PC-9 (cell line): ENCODE measurements at regions not wholly inside any gene's neighbourhood (a gene's known extent, or its start where the extent isn't known, plus 50 kb on each side); places are given as distances from the start of the nearest gene placed in this dataset.

ENCODE experiments used
- BruUV-seq: library from RNA; stranded (reverse); fragments of 400-500 nt; replicated peaks from 2 replicates; lab custom pipeline; 2021; lab: Mats Ljungman, UMichigan
- CTCF ChIA-PET: fragments of 300-600 bp; sonication (Branson Sonifier 250); formaldehyde crosslinking; loops from one replicate; lab custom pipeline; 2022; ENCODE audit warnings: antibody characterized with exemption; lab: Charles Lee
- POLR2A ChIA-PET: fragments of 300-600 bp; sonication (Branson Sonifier 250); formaldehyde crosslinking; loops from one replicate; lab custom pipeline; 2022; ENCODE audit warnings: antibody characterized with exemption; ENCODE audit not compliant: unreplicated experiment; lab: Charles Lee
- DNase-seq, 2 experiments: peaks; one replicate each; pipeline versions ENCODE4 v3.0.0 to v3.0.0-alpha.2; 2015 to 2022; ENCODE audit warnings: mixed read lengths in 1 of 2
- H2AFZ ChIP-seq: fragments of 200-600 bp; sonication (generic); 2 replicates; pipeline ENCODE4 v1.8.1; 2017; ENCODE audit warnings: antibody characterized with exemption
- H3F3A ChIP-seq: fragments of 200-600 bp; sonication (generic); 2 replicates; pipeline ENCODE4 v1.8.1; 2017; ENCODE audit warnings: antibody characterized with exemption, mild to moderate bottlenecking, low read depth; ENCODE audit not compliant: insufficient read depth
- H3K27ac ChIP-seq: fragments of 200-600 bp; sonication (generic); 2 replicates; pipeline ENCODE4 v1.6.1; 2016; ENCODE audit warnings: mixed run types
- H3K27me3 ChIP-seq: fragments of 200-600 bp; sonication (generic); 2 replicates; pipeline ENCODE4 v1.6.1; 2016; ENCODE audit warnings: low read depth, mixed run types; ENCODE audit not compliant: insufficient read depth
- H3K36me3 ChIP-seq: fragments of 200-600 bp; sonication (generic); 2 replicates; pipeline ENCODE4 v1.6.1; 2016; ENCODE audit warnings: low read depth, mixed run types
- H3K4me1 ChIP-seq: fragments of 200-600 bp; sonication (generic); replicated peaks from 2 replicates; pipeline ENCODE4 v1.6.1; 2016; ENCODE audit warnings: mixed run types; ENCODE audit not compliant: insufficient read depth
- H3K4me2 ChIP-seq: fragments of 200-600 bp; sonication (generic); 2 replicates; pipeline ENCODE4 v1.6.1; 2017; ENCODE audit warnings: mixed run types
- H3K4me3 ChIP-seq: fragments of 200-600 bp; sonication (generic); 2 replicates; pipeline ENCODE4 v1.6.1; 2016; ENCODE audit warnings: mixed run types
- H3K79me2 ChIP-seq: fragments of 200-600 bp; sonication (generic); 2 replicates; pipeline ENCODE4 v1.6.1; 2017; ENCODE audit warnings: low read depth, mixed run types
- H3K9me2 ChIP-seq: fragments of 200-600 bp; sonication (generic); 2 replicates; pipeline ENCODE4 v1.8.1; 2017; ENCODE audit warnings: mild to moderate bottlenecking; ENCODE audit not compliant: insufficient read depth
- H3K9me3 ChIP-seq: fragments of 200-600 bp; sonication (generic); 2 replicates; pipeline ENCODE4 v1.8.1; 2016; ENCODE audit warnings: low read depth; ENCODE audit not compliant: insufficient read depth
- H4K20me1 ChIP-seq: fragments of 200-600 bp; sonication (generic); 2 replicates; pipeline ENCODE4 v1.8.1; 2017; ENCODE audit not compliant: insufficient read depth
- CTCF ChIP-seq: fragments of 200-600 bp; sonication (generic); conservative IDR thresholded peaks from 2 replicates; pipeline ENCODE4 v1.6.1; 2017; ENCODE audit warnings: mixed run types, antibody characterized with exemption, mild to moderate bottlenecking, moderate library complexity
- EZH2 ChIP-seq: fragments of 200-600 bp; sonication (generic); IDR thresholded peaks from 2 replicates; pipeline ENCODE4 v1.8.0; 2017; ENCODE audit warnings: antibody characterized with exemption, low read depth
- intact Hi-C: fragments of 100-400 bp; cut with micrococcal nuclease; formaldehyde crosslinking; loops from one replicate; pipeline ENCODE4 v1.10.0; 2022; ENCODE audit not compliant: unreplicated experiment

GRCh38 chr15:96106628-96107027 lies 223.9 kb upstream of the NR2F2 start:
- TF ChIP-seq CTCF: no peak
- TF ChIP-seq EZH2: no peak
- no peaks in the 10 kb centered on the region for H3K9me3 ChIP-seq
- no peaks in the 10 kb centered on the region for H3K9me2 ChIP-seq
- DNase-seq: no peak
- no peaks in the 10 kb centered on the region for H3K4me1 ChIP-seq
- no peaks in the 10 kb centered on the region for H3F3A ChIP-seq
- no peak overlapping the region for H3K4me2 ChIP-seq
- intact Hi-C loops: no loop called here
- H3K27ac ChIP-seq: no peak overlapping the region
- H2AFZ ChIP-seq: no peak overlapping the region
- POLR2A ChIA-PET: no interaction called here
- H3K36me3 ChIP-seq: no peaks in the 10 kb centered on the region
- H3K79me2 ChIP-seq: no peaks in the 10 kb centered on the region
- CTCF ChIA-PET: no interaction called here
- no peaks in the 10 kb centered on the region for H4K20me1 ChIP-seq
- no TSS peak for BruUV-seq
- no peaks in the 10 kb centered on the region for H3K27me3 ChIP-seq
- H3K4me3 ChIP-seq: no peak overlapping the region

GRCh38 chr15:96107916-96108315 lies 222.6 kb upstream of the NR2F2 start:
- H3F3A ChIP-seq: no peaks in the 10 kb centered on the region
- no peaks in the 10 kb centered on the region for H3K36me3 ChIP-seq
- H3K4me1 ChIP-seq: no peaks in the 10 kb centered on the region
- H3K27ac ChIP-seq: no peak overlapping the region
- H2AFZ ChIP-seq: no peak overlapping the region
- no peaks in the 10 kb centered on the region for H4K20me1 ChIP-seq
- H3K79me2 ChIP-seq: no peaks in the 10 kb centered on the region
- no peak overlapping the region for H3K4me2 ChIP-seq
- BruUV-seq: no TSS peak
- H3K4me3 ChIP-seq: no peak overlapping the region
- H3K27me3 ChIP-seq: no peaks in the 10 kb centered on the region
- H3K9me2 ChIP-seq: no peaks in the 10 kb centered on the region
- ChIA-PET CTCF (no interaction called here), POLR2A (no interaction called here)
- TF ChIP-seq EZH2: no peak
- no peak for TF ChIP-seq CTCF
- no peak for DNase-seq
- intact Hi-C loops: no loop called here
- H3K9me3 ChIP-seq: no peaks in the 10 kb centered on the region

GRCh38 chr15:96108405-96108804 lies 222.1 kb upstream of the NR2F2 start:
- CTCF ChIA-PET: no interaction called here

More at GRCh38 chr15:96108405-96108804, 222.1 kb upstream of the NR2F2 start:
- no peak for DNase-seq
- TF ChIP-seq CTCF (no peak), EZH2 (no peak)
- BruUV-seq: no TSS peak
- H3K4me2 ChIP-seq: no peak overlapping the region
- no peaks in the 10 kb centered on the region for H3K9me2 ChIP-seq
- no peaks in the 10 kb centered on the region for H3K79me2 ChIP-seq
- no peak overlapping the region for H2AFZ ChIP-seq
- no peaks in the 10 kb centered on the region for H3K36me3 ChIP-seq
- no peaks in the 10 kb centered on the region for H3K4me1 ChIP-seq
- POLR2A ChIA-PET: no interaction called here
- no peaks in the 10 kb centered on the region for H3K9me3 ChIP-seq
- no peaks in the 10 kb centered on the region for H4K20me1 ChIP-seq
- H3K27me3 ChIP-seq: no peaks in the 10 kb centered on the region
- no peaks in the 10 kb centered on the region for H3F3A ChIP-seq
- no peak overlapping the region for H3K4me3 ChIP-seq
- H3K27ac ChIP-seq: no peak overlapping the region
- intact Hi-C loops: no loop called here
